ENCODE measurements at regions not wholly inside any gene's neighbourhood (a gene's known extent, or its start where the extent isn't known, plus 50 kb on each side); places are given as distances from the start of the nearest gene placed in this dataset.
"Not testable (repeated sequence)": the region's sequence is repeated elsewhere in the genome, so short reads cannot be mapped to it uniquely, and the experiment has no call there.

GRCh38 chr2:172284209-172284608 lies 143.2 kb upstream of the ITGA6 start:
- DNase-seq (ENCODE audit: low read depth in 3 of 3, low spot score in 1 of 3), result no peak

GRCh38 chr2:172285010-172285621 lies 142.3 kb upstream of the ITGA6 start:
- DNase-seq (ENCODE audit: low read depth in 3 of 3, low spot score in 1 of 3), result no peak

GRCh38 chr2:172285760-172286159 lies 141.6 kb upstream of the ITGA6 start:
- DNase-seq (ENCODE audit: low read depth in 3 of 3, low spot score in 1 of 3), result no peak

- DNase-seq (ENCODE audit: low read depth in 3 of 3, low spot score in 1 of 3), result no peak
Observed at GRCh38 chr2:172287190-172287589, 140.2 kb upstream of the ITGA6 start.

GRCh38 chr2:172287605-172288315 lies 139.6 kb upstream of the ITGA6 start:
- DNase-seq (ENCODE audit: low read depth in 3 of 3, low spot score in 1 of 3), result no peak

- DNase-seq (ENCODE audit: low read depth in 3 of 3, low spot score in 1 of 3), result peak in 2 of 3 donors; percentile 6 to 9
Observed at GRCh38 chr2:172288603-172289002, 138.8 kb upstream of the ITGA6 start.

- no peak for DNase-seq (ENCODE audit: low read depth in 3 of 3, low spot score in 1 of 3)
Observed at GRCh38 chr2:172293952-172294351, 133.4 kb upstream of the ITGA6 start.

GRCh38 chr2:172294983-172295382 lies 132.4 kb upstream of the ITGA6 start:
- no peak for DNase-seq (ENCODE audit: low read depth in 3 of 3, low spot score in 1 of 3)

GRCh38 chr2:172295677-172296076 lies 131.7 kb upstream of the ITGA6 start:
- no peak for DNase-seq (ENCODE audit: low read depth in 3 of 3, low spot score in 1 of 3)

GRCh38 chr2:172296267-172297046 lies 130.9 kb upstream of the ITGA6 start:
- DNase-seq (ENCODE audit: low read depth in 3 of 3, low spot score in 1 of 3), result no peak

GRCh38 chr2:172297531-172297930 lies 129.9 kb upstream of the ITGA6 start:
- DNase-seq (ENCODE audit: low read depth in 3 of 3, low spot score in 1 of 3), result no peak

- DNase-seq (ENCODE audit: low read depth in 3 of 3, low spot score in 1 of 3), result no peak
Observed at GRCh38 chr2:172297950-172298349, 129.4 kb upstream of the ITGA6 start.

GRCh38 chr2:172299741-172300140 lies 127.6 kb upstream of the ITGA6 start:
- no peak for DNase-seq (ENCODE audit: low read depth in 3 of 3, low spot score in 1 of 3)

- DNase-seq (ENCODE audit: low read depth in 3 of 3, low spot score in 1 of 3), result no peak
Observed at GRCh38 chr2:172300851-172301250, 126.5 kb upstream of the ITGA6 start.

- no peak for DNase-seq (ENCODE audit: low read depth in 3 of 3, low spot score in 1 of 3)
Observed at GRCh38 chr2:172305066-172305465, 122.3 kb upstream of the ITGA6 start.

GRCh38 chr2:172307800-172308199 lies 119.6 kb upstream of the ITGA6 start:
- no peak for DNase-seq (ENCODE audit: low read depth in 3 of 3, low spot score in 1 of 3)

GRCh38 chr2:172308253-172308935 lies 119.0 kb upstream of the ITGA6 start:
- DNase-seq (ENCODE audit: low read depth in 3 of 3, low spot score in 1 of 3), result no peak

GRCh38 chr2:172311921-172312345 lies 115.5 kb upstream of the ITGA6 start:
- DNase-seq (ENCODE audit: low read depth in 3 of 3, low spot score in 1 of 3), result no peak

- DNase-seq (ENCODE audit: low read depth in 3 of 3, low spot score in 1 of 3), result no peak
Observed at GRCh38 chr2:172313715-172314341, 113.6 kb upstream of the ITGA6 start.

- DNase-seq (ENCODE audit: low read depth in 3 of 3, low spot score in 1 of 3), result not testable (repeated sequence)
Observed at GRCh38 chr2:172315070-172315469, 112.3 kb upstream of the ITGA6 start.

- DNase-seq (ENCODE audit: low read depth in 3 of 3, low spot score in 1 of 3), result no peak
Observed at GRCh38 chr2:172322049-172322448, 105.3 kb upstream of the ITGA6 start.
